Vagina (tissue), 2 donors: ENCODE measurements at regions not wholly inside any gene's neighbourhood (a gene's known extent, or its start where the extent isn't known, plus 50 kb on each side); places are given as distances from the start of the nearest gene placed in this dataset.

Experiments
- DNase-seq, 2 donors: peaks; one replicate each; pipeline ENCODE4 v3.0.0-alpha.2; 2017; ENCODE audit errors: extremely low spot score in 2 of 2
- H3K27ac ChIP-seq: fragments of 200-600 bp; sonication (generic); one replicate; pipeline ENCODE4 v1.5.1; 2019
- H3K27me3 ChIP-seq: fragments of 200-600 bp; sonication (generic); one replicate; pipeline ENCODE4 v1.5.1; 2019
- H3K36me3 ChIP-seq, 2 donors: fragments of 200-600 bp; sonication (generic); one replicate each; pipeline ENCODE4 v1.5.1; 2017 to 2019
- H3K4me1 ChIP-seq: fragments of 200-600 bp; sonication (generic); one replicate; pipeline ENCODE4 v1.5.1; 2019
- H3K4me3 ChIP-seq, 2 donors: fragments of 200-600 bp; sonication (generic); 1 replicate in 1 of 2; 2 replicates in 1 of 2; pipeline ENCODE4 v1.5.1; 2016 to 2019
- H3K9me3 ChIP-seq: fragments of 200-600 bp; sonication (generic); one replicate; pipeline ENCODE4 v1.5.1; 2019
- POLR2A ChIP-seq, 2 donors: fragments of 450-650 bp; IDR thresholded peaks; one replicate each; pipeline ENCODE4 v1.6.1; 2017; ENCODE audit warnings: antibody characterized with exemption in 2 of 2, mild to moderate bottlenecking in 2 of 2, moderate library complexity in 2 of 2
- POLR2AphosphoS5 ChIP-seq, 2 donors: sonication (generic); formaldehyde crosslinking; IDR thresholded peaks; one replicate each; pipeline ENCODE4 v1.9.0; 2017; ENCODE audit warnings: antibody characterized with exemption in 2 of 2, mild to moderate bottlenecking in 2 of 2, low read depth in 1 of 2; ENCODE audit not compliant: insufficient read depth in 1 of 2
- intact Hi-C: fragments of 100-400 bp; cut with DNase I; formaldehyde crosslinking; loops from one replicate; pipeline ENCODE4 v1.15.1; 2023
- TF ChIP-seq, protein P1 (sequence below), 3 experiments: fragments of 450-650 bp in 2 of 3; fragments of 200-600 bp in 1 of 3; sonication (generic) in 1 of 3; IDR thresholded peaks; one replicate each; pipeline ENCODE4 v1.5.1; 2017 to 2019; ENCODE audit warnings: antibody characterized with exemption in 3 of 3, mild to moderate bottlenecking in 2 of 3, moderate library complexity in 2 of 3

DNA sequence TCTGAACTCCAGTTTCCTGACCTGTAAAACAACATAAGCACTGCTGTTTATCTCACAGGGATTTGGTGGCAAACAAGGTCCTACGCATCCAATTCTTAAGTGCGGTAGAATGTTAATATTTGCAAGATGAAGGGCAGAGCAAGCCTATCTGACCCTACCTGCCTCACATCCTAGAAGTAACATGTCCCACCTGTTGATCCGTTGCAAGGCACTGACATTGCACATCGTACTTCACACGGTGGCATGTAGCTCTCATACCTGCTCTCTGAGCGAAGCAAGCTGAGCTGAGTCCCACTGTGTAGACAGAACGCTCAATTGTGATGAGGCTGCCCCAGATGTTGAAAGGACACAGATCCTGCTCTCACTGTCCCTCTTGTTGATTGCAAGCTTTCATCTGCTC is 154.7 kb upstream of the PDE10A start:
- no peak overlapping the region for H3K4me3 ChIP-seq
- H3K27ac ChIP-seq, result no peak overlapping the region
- H3K9me3 ChIP-seq, result no peaks in the 10 kb centered on the region
- no peak for DNase-seq
- TF ChIP-seq POLR2AphosphoS5 (IDR thresholded peaks at IDR 0.05; ENCODE audit: insufficient read depth in 1 of 2, low read depth in 1 of 2), result no peak
- no peak for TF ChIP-seq POLR2A (IDR thresholded peaks at IDR 0.05)
- TF ChIP-seq, protein P1, sequence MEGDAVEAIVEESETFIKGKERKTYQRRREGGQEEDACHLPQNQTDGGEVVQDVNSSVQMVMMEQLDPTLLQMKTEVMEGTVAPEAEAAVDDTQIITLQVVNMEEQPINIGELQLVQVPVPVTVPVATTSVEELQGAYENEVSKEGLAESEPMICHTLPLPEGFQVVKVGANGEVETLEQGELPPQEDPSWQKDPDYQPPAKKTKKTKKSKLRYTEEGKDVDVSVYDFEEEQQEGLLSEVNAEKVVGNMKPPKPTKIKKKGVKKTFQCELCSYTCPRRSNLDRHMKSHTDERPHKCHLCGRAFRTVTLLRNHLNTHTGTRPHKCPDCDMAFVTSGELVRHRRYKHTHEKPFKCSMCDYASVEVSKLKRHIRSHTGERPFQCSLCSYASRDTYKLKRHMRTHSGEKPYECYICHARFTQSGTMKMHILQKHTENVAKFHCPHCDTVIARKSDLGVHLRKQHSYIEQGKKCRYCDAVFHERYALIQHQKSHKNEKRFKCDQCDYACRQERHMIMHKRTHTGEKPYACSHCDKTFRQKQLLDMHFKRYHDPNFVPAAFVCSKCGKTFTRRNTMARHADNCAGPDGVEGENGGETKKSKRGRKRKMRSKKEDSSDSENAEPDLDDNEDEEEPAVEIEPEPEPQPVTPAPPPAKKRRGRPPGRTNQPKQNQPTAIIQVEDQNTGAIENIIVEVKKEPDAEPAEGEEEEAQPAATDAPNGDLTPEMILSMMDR (IDR thresholded peaks at IDR 0.05), result no peak
- intact Hi-C loops, result no loop called here
- no peaks in the 10 kb centered on the region for H3K36me3 ChIP-seq
- H3K4me1 ChIP-seq, result no peaks in the 10 kb centered on the region
- H3K27me3 ChIP-seq, result no peaks in the 10 kb centered on the region

DNA sequence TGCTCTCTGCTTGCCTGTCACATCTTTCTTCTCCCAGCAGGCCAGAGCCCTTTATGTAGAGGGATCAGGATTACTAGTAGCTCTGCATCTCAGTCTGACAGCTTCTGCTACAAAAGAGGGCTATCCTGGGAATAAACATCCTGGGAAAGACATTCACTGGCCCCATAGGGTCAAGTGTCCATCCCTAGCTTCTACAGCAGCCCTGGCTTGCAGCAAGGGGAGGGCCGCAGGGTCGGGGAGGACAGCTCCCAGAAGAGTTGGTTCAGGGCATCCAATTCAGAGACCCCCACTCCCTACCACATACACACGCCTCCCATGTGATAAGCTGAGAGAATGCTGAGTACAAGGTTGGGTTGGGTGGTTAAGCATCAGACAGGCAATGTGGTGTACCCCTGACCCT is 154.1 kb upstream of the PDE10A start:
- no peaks in the 10 kb centered on the region for H3K9me3 ChIP-seq
- H3K27me3 ChIP-seq, result no peaks in the 10 kb centered on the region
- no peaks in the 10 kb centered on the region for H3K36me3 ChIP-seq
- H3K27ac ChIP-seq, result no peak overlapping the region
- TF ChIP-seq POLR2AphosphoS5 (IDR thresholded peaks at IDR 0.05; ENCODE audit: insufficient read depth in 1 of 2, low read depth in 1 of 2) (no peak), POLR2A (IDR thresholded peaks at IDR 0.05) (no peak)
- TF ChIP-seq, protein P1 (IDR thresholded peaks at IDR 0.05), result no peak
- DNase-seq, result no peak
- no peaks in the 10 kb centered on the region for H3K4me1 ChIP-seq
- intact Hi-C loops, result no loop called here
- H3K4me3 ChIP-seq, result no peak overlapping the region

DNA sequence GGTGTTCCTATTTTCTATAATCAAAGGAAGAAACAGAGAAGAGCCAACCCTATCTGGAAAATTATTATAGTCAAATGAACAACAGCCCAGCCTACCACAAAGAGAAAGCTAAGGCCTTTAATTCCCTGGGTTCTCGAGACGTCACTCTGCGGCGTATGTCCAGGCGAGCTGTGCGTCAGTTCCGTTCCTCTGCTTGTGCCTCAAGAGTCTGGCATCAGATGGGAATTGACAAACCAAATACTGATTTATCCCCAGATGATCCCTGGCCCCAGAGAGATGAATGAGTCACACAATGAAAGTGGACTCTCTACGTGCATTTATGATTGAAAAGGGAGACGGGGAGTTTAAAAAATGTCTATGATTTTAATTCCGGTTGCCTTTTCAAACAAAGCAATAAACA is 151.6 kb upstream of the PDE10A start:
- DNase-seq, result no peak
- H3K4me1 ChIP-seq, result no peaks in the 10 kb centered on the region
- no peaks in the 10 kb centered on the region for H3K36me3 ChIP-seq
- H3K4me3 ChIP-seq, result no peak overlapping the region
- no peaks in the 10 kb centered on the region for H3K9me3 ChIP-seq
- no peak overlapping the region for H3K27ac ChIP-seq
- intact Hi-C loops, result no loop called here
- no peaks in the 10 kb centered on the region for H3K27me3 ChIP-seq
- no peak for TF ChIP-seq POLR2AphosphoS5 (IDR thresholded peaks at IDR 0.05; ENCODE audit: insufficient read depth in 1 of 2, low read depth in 1 of 2)

DNA sequence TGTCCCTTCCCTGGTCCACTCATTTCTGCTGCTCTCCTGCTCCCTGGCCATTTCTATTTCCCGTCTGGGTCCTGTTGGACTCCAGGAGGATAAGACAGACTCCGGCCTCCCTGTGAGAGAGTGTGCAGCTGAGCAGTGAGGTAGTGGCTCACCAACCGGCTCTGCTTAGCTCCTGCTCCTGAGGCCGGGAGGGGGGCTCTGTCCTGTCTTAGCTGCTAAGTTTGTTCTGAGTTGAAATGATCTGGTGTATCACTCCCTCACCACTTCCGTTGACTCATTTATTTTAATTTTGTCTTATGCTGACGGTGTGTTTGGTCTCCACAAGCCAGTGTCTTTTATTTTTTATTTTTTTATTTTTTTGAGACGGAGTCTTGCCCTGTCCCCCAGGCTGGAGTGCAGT is 148.5 kb upstream of the PDE10A start:
- DNase-seq, result no peak
- Histone ChIP-seq H3K27me3 (no peaks in the 10 kb centered on the region), H3K36me3 (no peaks in the 10 kb centered on the region), H3K4me3 (no peak overlapping the region), H3K27ac (no peak overlapping the region), H3K4me1 (no peaks in the 10 kb centered on the region), H3K9me3 (no peaks in the 10 kb centered on the region)
- TF ChIP-seq POLR2AphosphoS5 (IDR thresholded peaks at IDR 0.05; ENCODE audit: insufficient read depth in 1 of 2, low read depth in 1 of 2) (no peak), POLR2A (IDR thresholded peaks at IDR 0.05) (no peak)
- TF ChIP-seq, protein P1 (IDR thresholded peaks at IDR 0.05), result no peak
- intact Hi-C loops, result no loop called here

DNA sequence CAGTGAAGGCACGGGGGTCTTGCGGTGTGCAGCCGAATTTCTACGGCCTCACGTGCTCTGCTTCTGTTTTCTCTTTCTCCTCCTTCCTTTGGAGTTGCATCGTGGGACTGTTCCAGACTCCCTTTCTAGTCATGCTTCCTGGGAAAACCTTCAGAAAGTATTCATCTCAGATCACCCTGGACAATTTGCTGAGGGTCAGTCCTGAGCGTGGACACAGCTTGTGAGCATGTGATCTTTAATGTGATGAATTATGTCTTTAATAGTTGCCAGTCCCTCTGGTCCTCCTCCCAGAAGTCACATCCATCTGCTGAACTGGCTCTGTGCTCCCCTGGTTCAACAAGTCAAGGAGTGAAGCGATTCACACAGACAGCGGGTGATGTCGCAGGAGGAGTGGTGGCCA is 145.0 kb upstream of the PDE10A start:
- no peaks in the 10 kb centered on the region for H3K27me3 ChIP-seq
- H3K4me1 ChIP-seq, result no peaks in the 10 kb centered on the region
- intact Hi-C loops, result no loop called here
- H3K4me3 ChIP-seq, result no peak overlapping the region
- H3K36me3 ChIP-seq, result no peaks in the 10 kb centered on the region
- no peak overlapping the region for H3K27ac ChIP-seq
- DNase-seq, result no peak
- H3K9me3 ChIP-seq, result no peaks in the 10 kb centered on the region
- TF ChIP-seq POLR2A (IDR thresholded peaks at IDR 0.05) (no peak), POLR2AphosphoS5 (IDR thresholded peaks at IDR 0.05; ENCODE audit: insufficient read depth in 1 of 2, low read depth in 1 of 2) (no peak)
- TF ChIP-seq, protein P1 (IDR thresholded peaks at IDR 0.05), result no peak
